Psoas muscle (tissue), 7 donors: ENCODE measurements at regions not wholly inside any gene's neighbourhood (a gene's known extent, or its start where the extent isn't known, plus 50 kb on each side); places are given as distances from the start of the nearest gene placed in this dataset.

Source experiments
- ATAC-seq, 4 donors: fragments of 200-7000 bp; cut with Tn5 transposase; one replicate each; pipeline ENCODE4 v1.9.1; 2020; ENCODE audit warnings: moderate library complexity in 3 of 4, mild to moderate bottlenecking in 2 of 4
- DNase-seq, 2 donors: peaks; one replicate each; pipeline ENCODE4 v3.0.0-alpha.2; 2020
- H3K27ac ChIP-seq: fragments of 200-600 bp; one replicate; pipeline ENCODE4 v1.8.0; 2022
- H3K27me3 ChIP-seq, 3 donors: fragments of 200-600 bp in 1 of 3; one replicate each; pipeline versions ENCODE4 v1.6.1 to v1.8.0; 2013 to 2022; ENCODE audit warnings: low read length in 2 of 3, mild to moderate bottlenecking in 2 of 3, moderate library complexity in 1 of 3; ENCODE audit not compliant: insufficient read depth in 3 of 3
- H3K36me3 ChIP-seq, 2 donors: fragments of 200-600 bp in 1 of 2; one replicate each; pipeline versions ENCODE4 v1.6.1 to v1.8.0; 2013 to 2022; ENCODE audit warnings: low read depth in 1 of 2, mild to moderate bottlenecking in 1 of 2, moderate library complexity in 1 of 2; ENCODE audit not compliant: insufficient read depth in 1 of 2
- H3K4me1 ChIP-seq: fragments of 200-600 bp; one replicate; pipeline ENCODE4 v1.8.0; 2022
- H3K4me3 ChIP-seq: fragments of 200-600 bp; one replicate; pipeline ENCODE4 v1.8.0; 2022; ENCODE audit warnings: mild to moderate bottlenecking
- H3K9me3 ChIP-seq: fragments of 200-600 bp; one replicate; pipeline ENCODE4 v1.8.0; 2022
- CTCF ChIP-seq: fragments of 200-600 bp; IDR thresholded peaks from one replicate; pipeline ENCODE4 v1.8.0; 2022; ENCODE audit warnings: antibody characterized with exemption
- WGBS, 3 donors: extraction: QIAGEN DNeasy Blood & Tissue Kit; methylation state at CpG; one replicate each; pipeline versions ENCODE4 v1.1.6 to v1.1.7; 2013; 5-methylcytosine and 5-hydroxymethylcytosine counted together
- intact Hi-C, 2 donors: fragments of 100-400 bp; cut with DNase I; formaldehyde crosslinking; loops; one replicate each; pipeline versions ENCODE4 v1.11.0 to v1.14.2; 2022
- donor health status: healthy with polysubstance abuse.
- donor health status: DM: no; HTN: no; CAD: no; lungs with moderate emphysema.
- donor health status: Bipolar disorder and iron deficiency.
- donor health status: healthy.
- donor health status: DM: yes; HTN: yes; CAD: no.
- donor health status: DM: no; HTN: no; CAD: no.
- donor health status: DM: yes; HTN: yes; CAD: no.

- ATAC-seq: no peak
- intact Hi-C loops: no loop called here
- H3K9me3 ChIP-seq: peaks cover 7% of the 10 kb centered on the region
- H3K27ac ChIP-seq: no peak overlapping the region
- no peaks in the 10 kb centered on the region for H3K36me3 ChIP-seq
- peaks cover 4% of the 10 kb centered on the region for H3K4me1 ChIP-seq
- H3K4me3 ChIP-seq: no peak overlapping the region
- no peaks in the 10 kb centered on the region for H3K27me3 ChIP-seq
- no peak for DNase-seq
- WGBS, 3 donors: 75 to 84% (median 81%) methylated on average over 6 of the region's 6 CpGs
- TF ChIP-seq CTCF: no peak
These were observed 80.8 kb upstream of the PCBD1 start for GRCh38 chr10:70969188-70969587.

- intact Hi-C loops: no loop called here
- Histone ChIP-seq H3K27me3 (no peaks in the 10 kb centered on the region), H3K36me3 (no peaks in the 10 kb centered on the region), H3K9me3 (peaks cover 7% of the 10 kb centered on the region), H3K4me3 (no peak overlapping the region), H3K4me1 (peaks cover 4% of the 10 kb centered on the region), H3K27ac (no peak overlapping the region)
- 26 to 41% (median 35%) methylated on average over 5 of the region's 5 CpGs for WGBS, 3 donors
- ATAC-seq (no peak), DNase-seq (no peak)
- no peak for TF ChIP-seq CTCF
These were observed 82.5 kb upstream of the PCBD1 start for GRCh38 chr10:70970830-70971229.

- DNase-seq (no peak), ATAC-seq (no peak)
- no peak for TF ChIP-seq CTCF
- Histone ChIP-seq H3K36me3 (no peaks in the 10 kb centered on the region), H3K27ac (no peak overlapping the region), H3K9me3 (peaks cover 7% of the 10 kb centered on the region), H3K4me3 (no peak overlapping the region), H3K4me1 (peaks cover under 1% of the 10 kb centered on the region), H3K27me3 (no peaks in the 10 kb centered on the region)
- intact Hi-C loops: no loop called here
These were observed 84.9 kb upstream of the PCBD1 start for GRCh38 chr10:70973275-70973674.

- ATAC-seq: peak in 2 of 4 donors; percentile 44 to 71
- Histone ChIP-seq H3K27me3 (no peaks in the 10 kb centered on the region), H3K4me1 (no peaks in the 10 kb centered on the region), H3K36me3 (no peaks in the 10 kb centered on the region), H3K9me3 (peaks cover 7% of the 10 kb centered on the region), H3K27ac (no peak overlapping the region), H3K4me3 (no peak overlapping the region)
- DNase-seq: no peak
- no peak for TF ChIP-seq CTCF
- intact Hi-C loops: no loop called here
- 33 to 40% (median 34%) methylated on average over 5 of the region's 5 CpGs for WGBS, 3 donors
These were observed 86.1 kb upstream of the PCBD1 start for GRCh38 chr10:70974351-70974901.

GRCh38 chr10:70974920-70975319 is 86.6 kb upstream of the PCBD1 start:
- intact Hi-C loops: no loop called here
- DNase-seq: no peak
- Histone ChIP-seq H3K27me3 (no peaks in the 10 kb centered on the region), H3K27ac (no peak overlapping the region), H3K4me3 (no peak overlapping the region), H3K36me3 (no peaks in the 10 kb centered on the region), H3K4me1 (no peaks in the 10 kb centered on the region), H3K9me3 (peaks cover 7% of the 10 kb centered on the region)
- WGBS, 3 donors: 72 to 75% (median 75%) methylated on average over 7 of the region's 7 CpGs
- TF ChIP-seq CTCF: no peak
- ATAC-seq: no peak
